ENCODE measurements at regions not wholly inside any gene's neighbourhood (a gene's known extent, or its start where the extent isn't known, plus 50 kb on each side); places are given as distances from the start of the nearest gene placed in this dataset.

DNA sequence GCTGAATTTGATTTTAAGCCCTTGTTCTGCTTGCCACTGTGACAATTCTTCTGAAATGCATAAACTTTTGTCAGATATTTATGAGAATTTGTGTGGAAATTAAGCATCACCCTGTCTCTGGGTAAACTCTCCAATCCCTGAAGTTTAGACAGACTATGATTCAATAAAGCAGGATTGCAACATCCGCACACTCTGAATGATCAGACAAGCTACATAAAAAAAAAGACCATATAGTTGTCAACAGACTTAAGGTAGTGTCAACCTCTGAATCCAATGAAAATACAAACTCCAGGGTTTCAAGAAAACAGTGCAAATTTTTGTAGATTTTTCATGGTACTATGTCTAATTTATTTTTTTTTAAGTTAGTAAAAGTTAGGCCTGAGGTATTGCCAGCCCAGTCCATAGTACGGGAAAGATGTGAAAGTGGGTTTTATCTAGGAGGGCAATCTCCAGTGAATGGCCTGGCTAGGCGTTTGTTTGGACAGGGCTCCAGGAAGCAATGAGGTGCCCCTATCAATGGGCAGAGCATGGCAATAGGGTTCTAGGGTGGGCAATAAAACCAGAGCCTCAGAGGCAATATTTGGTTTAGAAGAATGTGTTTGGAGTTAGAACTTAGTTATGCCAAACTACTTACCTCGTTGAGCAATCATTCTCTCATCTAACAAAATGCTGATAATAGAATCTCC lies 762.6 kb upstream of the SEMA6A start:
- TF ChIP-seq, protein P1, sequence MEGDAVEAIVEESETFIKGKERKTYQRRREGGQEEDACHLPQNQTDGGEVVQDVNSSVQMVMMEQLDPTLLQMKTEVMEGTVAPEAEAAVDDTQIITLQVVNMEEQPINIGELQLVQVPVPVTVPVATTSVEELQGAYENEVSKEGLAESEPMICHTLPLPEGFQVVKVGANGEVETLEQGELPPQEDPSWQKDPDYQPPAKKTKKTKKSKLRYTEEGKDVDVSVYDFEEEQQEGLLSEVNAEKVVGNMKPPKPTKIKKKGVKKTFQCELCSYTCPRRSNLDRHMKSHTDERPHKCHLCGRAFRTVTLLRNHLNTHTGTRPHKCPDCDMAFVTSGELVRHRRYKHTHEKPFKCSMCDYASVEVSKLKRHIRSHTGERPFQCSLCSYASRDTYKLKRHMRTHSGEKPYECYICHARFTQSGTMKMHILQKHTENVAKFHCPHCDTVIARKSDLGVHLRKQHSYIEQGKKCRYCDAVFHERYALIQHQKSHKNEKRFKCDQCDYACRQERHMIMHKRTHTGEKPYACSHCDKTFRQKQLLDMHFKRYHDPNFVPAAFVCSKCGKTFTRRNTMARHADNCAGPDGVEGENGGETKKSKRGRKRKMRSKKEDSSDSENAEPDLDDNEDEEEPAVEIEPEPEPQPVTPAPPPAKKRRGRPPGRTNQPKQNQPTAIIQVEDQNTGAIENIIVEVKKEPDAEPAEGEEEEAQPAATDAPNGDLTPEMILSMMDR (IDR thresholded peaks at IDR 0.05; ENCODE audit: unreplicated experiment): no peak
- Mint-ChIP-seq H3K4me3 (ENCODE audit: low read depth, unreplicated experiment) (no peak overlapping the region), H3K4me1 (ENCODE audit: low read depth, unreplicated experiment) (no peaks in the 10 kb centered on the region), H3K9me3 (ENCODE audit: low read depth, unreplicated experiment) (no peaks in the 10 kb centered on the region), H3K27ac (ENCODE audit: unreplicated experiment) (no peak overlapping the region), H3K36me3 (ENCODE audit: insufficient read depth, unreplicated experiment) (no peaks in the 10 kb centered on the region), H3K27me3 (ENCODE audit: unreplicated experiment) (no peaks in the 10 kb centered on the region)
- no peak for DNase-seq
- no TSS peak for BruUV-seq (replicated peaks)
- CTCF ChIA-PET: no interaction called here
- intact Hi-C loops (cut with micrococcal nuclease; ENCODE audit: unreplicated experiment): no loop called here

DNA sequence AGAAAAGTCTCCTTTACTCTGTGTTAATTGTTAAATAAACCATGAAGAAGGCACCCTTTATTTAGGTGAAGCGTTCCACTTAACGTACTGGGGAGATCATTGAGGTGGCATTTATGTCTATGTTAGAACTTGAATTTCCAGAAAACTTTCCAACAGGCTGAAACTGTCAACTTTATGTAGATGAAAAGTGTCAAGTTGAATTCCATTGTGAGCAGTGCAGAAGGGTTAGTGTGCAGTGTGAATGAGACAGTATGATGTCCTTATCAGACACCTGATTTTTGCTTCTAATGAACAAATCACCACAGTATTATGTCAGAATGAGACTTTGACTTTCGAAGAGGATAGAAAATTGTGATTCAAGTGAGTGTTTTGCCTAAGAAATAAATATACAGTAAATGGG lies 761.6 kb upstream of the SEMA6A start:
- no peak overlapping the region for H3K4me3 Mint-ChIP-seq (ENCODE audit: low read depth, unreplicated experiment)
- CTCF ChIA-PET: no interaction called here
- BruUV-seq (replicated peaks): no TSS peak
- intact Hi-C loops (cut with micrococcal nuclease; ENCODE audit: unreplicated experiment): no loop called here
- H3K9me3 Mint-ChIP-seq (ENCODE audit: low read depth, unreplicated experiment): peaks cover 2% of the 10 kb centered on the region
- no peaks in the 10 kb centered on the region for H3K4me1 Mint-ChIP-seq (ENCODE audit: low read depth, unreplicated experiment)
- no peaks in the 10 kb centered on the region for H3K36me3 Mint-ChIP-seq (ENCODE audit: insufficient read depth, unreplicated experiment)
- TF ChIP-seq, protein P1 (IDR thresholded peaks at IDR 0.05; ENCODE audit: unreplicated experiment): no peak
- DNase-seq: no peak
- H3K27ac Mint-ChIP-seq (ENCODE audit: unreplicated experiment): no peak overlapping the region
- no peaks in the 10 kb centered on the region for H3K27me3 Mint-ChIP-seq (ENCODE audit: unreplicated experiment)

DNA sequence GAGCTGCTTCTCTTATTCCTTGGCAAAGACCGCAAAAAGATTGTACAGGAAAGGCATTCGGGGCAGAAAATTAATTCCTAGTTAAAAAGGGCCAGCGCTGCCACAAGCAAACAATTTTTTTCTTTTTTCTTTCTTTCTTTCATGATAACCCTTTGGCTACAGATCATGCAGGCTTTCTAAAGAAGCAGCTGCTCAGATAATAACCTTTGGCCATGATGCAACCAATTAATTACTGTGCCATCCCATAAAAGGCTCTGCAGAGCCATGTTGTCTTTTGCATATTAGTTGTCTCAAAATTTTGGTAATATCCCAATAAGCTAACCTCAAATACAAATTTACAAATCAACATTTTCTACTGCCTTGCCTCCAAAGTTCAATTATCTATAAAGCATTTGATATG lies 758.4 kb upstream of the SEMA6A start:
- H3K9me3 Mint-ChIP-seq (ENCODE audit: low read depth, unreplicated experiment): peaks cover 16% of the 10 kb centered on the region
- H3K27me3 Mint-ChIP-seq (ENCODE audit: unreplicated experiment): no peaks in the 10 kb centered on the region
- H3K4me1 Mint-ChIP-seq (ENCODE audit: low read depth, unreplicated experiment): no peaks in the 10 kb centered on the region
- intact Hi-C loops (cut with micrococcal nuclease; ENCODE audit: unreplicated experiment): no loop called here
- no TSS peak for BruUV-seq (replicated peaks)
- H3K27ac Mint-ChIP-seq (ENCODE audit: unreplicated experiment): no peak overlapping the region
- no peak overlapping the region for H3K4me3 Mint-ChIP-seq (ENCODE audit: low read depth, unreplicated experiment)
- CTCF ChIA-PET: no interaction called here
- TF ChIP-seq, protein P1 (IDR thresholded peaks at IDR 0.05; ENCODE audit: unreplicated experiment): no peak
- H3K36me3 Mint-ChIP-seq (ENCODE audit: insufficient read depth, unreplicated experiment): no peaks in the 10 kb centered on the region
- no peak for DNase-seq

DNA sequence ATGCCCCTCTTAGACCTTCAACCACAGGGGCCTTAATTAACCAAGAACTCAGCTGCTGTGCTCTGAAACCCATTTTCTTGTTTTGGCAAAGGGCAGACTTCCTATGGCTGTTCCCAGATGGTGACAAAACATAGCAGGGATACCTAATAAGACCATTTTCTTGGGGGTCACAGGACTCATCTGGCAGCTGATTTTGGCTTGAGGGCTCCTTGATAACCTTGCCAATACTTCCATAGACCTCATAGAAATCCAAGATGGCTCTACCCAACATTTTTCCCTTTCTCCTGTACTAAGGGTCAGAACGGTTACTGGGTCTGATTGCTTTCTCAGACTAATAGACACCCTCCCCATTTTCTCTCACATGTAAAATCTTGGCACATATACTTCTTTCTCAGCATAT lies 757.7 kb upstream of the SEMA6A start:
- no peak for DNase-seq
- TF ChIP-seq, protein P1 (IDR thresholded peaks at IDR 0.05; ENCODE audit: unreplicated experiment): no peak
- no peaks in the 10 kb centered on the region for H3K4me1 Mint-ChIP-seq (ENCODE audit: low read depth, unreplicated experiment)
- peaks cover 16% of the 10 kb centered on the region for H3K9me3 Mint-ChIP-seq (ENCODE audit: low read depth, unreplicated experiment)
- H3K4me3 Mint-ChIP-seq (ENCODE audit: low read depth, unreplicated experiment): no peak overlapping the region
- CTCF ChIA-PET: no interaction called here
- H3K36me3 Mint-ChIP-seq (ENCODE audit: insufficient read depth, unreplicated experiment): no peaks in the 10 kb centered on the region
- no peaks in the 10 kb centered on the region for H3K27me3 Mint-ChIP-seq (ENCODE audit: unreplicated experiment)
- H3K27ac Mint-ChIP-seq (ENCODE audit: unreplicated experiment): no peak overlapping the region
- intact Hi-C loops (cut with micrococcal nuclease; ENCODE audit: unreplicated experiment): no loop called here
- no TSS peak for BruUV-seq (replicated peaks)
